HG02970 (cell line): ENCODE measurements at regions not wholly inside any gene's neighbourhood (a gene's known extent, or its start where the extent isn't known, plus 50 kb on each side); places are given as distances from the start of the nearest gene placed in this dataset.
"Not testable (repeated sequence)": the region's sequence is repeated elsewhere in the genome, so short reads cannot be mapped to it uniquely, and the experiment has no call there.

Experiments used
- ATAC-seq: cut with Tn5 transposase; IDR thresholded peaks from one replicate; pipeline ENCODE4 v1.9.1; 2021; ENCODE audit warnings: mild to moderate bottlenecking, moderate library complexity, moderate number of reproducible peaks; ENCODE audit not compliant: unreplicated experiment, low FRiP score

DNA sequence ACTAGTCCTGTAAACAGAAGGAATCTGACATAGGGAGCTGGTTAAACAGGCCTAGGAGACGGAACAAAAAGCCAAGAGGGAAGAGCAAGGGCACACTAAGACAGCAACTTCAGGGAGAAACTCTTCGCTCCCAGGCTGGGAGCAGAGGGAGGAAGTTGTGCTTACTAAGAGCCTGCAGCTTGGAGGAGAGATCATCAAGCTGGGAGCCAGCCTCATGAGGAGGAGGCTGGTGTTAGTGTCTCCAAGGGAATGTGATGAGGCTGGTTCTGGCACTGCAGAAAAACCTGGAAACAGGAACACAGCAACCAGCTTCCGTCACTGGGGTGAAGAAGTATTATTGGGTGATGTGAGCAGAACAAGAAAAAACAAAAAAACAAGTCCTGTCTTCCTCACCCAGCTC lies 1027.3 kb downstream of the UQCRFS1 start:
- no peak for ATAC-seq

- no peak for ATAC-seq
Measured at GRCh38 chr19:28184997-28185396, 1028.0 kb downstream of the UQCRFS1 start.

DNA sequence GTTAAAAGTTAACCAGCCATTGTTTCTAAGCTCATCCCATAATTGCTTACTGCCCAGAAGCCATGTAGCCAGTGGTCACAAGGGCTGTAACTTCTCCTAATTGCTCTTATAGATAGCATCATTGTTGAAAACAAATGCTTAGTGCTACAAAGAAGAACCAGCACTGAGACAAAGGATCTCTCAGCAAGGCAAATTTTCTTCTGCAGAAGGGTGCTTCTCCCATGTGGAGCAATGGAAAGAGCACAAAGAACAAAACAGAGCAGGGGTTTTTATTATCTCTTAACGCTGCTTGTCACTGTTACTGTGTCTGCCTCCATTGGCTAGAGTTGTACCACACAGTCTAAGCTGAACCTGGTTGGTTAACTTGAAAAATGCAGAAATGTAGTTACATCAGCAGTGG lies 1036.8 kb downstream of the UQCRFS1 start:
- no peak for ATAC-seq

- ATAC-seq = no peak
Measured at GRCh38 chr19:28171983-28172382, 1041.0 kb downstream of the UQCRFS1 start.

DNA sequence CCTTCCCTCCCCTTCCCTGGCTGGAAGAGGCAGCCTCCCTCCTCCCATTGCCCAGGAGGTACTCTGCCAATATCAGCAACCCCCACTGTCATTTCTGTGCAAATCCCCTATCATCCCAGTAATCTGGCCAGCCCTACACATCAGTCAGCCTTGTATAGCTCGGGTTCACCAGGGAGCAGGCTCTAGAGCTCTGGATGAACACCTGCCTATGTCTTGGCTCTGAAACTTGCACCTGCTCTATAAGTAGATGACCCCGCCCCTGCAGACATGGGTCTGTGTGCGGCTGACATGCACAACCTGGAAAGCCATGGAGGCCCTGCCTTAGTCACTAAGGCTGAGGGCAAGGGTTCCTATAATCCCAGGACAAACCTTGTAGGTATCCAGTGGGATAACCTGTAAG lies 1042.9 kb downstream of the UQCRFS1 start:
- ATAC-seq = no peak

DNA sequence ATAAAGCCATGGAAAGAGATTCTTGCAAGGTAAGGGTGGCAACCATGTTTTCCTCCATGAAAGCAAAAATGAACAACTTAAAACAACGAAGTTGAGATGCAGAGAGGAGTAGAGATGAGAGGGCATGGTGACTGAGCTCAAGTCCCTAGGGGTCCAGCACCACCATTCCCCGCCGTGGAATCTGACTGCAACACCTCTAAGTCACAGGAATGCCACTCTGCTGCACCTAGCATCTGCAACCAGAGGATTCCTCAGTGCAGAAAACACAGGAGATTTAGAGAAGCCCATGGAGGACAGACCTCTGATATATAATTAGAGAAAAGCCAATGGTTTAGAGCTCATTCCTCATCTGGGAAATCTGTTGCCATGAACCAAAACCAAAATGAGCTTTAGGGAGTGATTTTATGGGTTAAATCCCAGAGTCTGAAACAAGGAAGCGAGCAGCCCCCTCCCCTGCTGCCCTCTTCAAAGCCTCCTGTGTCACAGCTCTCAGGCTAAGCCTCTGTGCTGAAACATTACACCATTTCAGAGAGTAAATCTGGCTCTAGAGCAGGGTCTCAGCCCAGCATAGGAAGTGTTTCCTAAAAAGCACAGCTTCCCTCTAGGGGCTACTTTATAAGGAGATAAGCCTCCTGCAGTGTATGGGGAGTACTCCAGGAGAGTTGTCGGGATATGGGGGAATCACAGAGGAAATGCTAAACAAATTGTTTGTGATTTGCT lies 1043.6 kb downstream of the UQCRFS1 start:
- ATAC-seq = no peak

DNA sequence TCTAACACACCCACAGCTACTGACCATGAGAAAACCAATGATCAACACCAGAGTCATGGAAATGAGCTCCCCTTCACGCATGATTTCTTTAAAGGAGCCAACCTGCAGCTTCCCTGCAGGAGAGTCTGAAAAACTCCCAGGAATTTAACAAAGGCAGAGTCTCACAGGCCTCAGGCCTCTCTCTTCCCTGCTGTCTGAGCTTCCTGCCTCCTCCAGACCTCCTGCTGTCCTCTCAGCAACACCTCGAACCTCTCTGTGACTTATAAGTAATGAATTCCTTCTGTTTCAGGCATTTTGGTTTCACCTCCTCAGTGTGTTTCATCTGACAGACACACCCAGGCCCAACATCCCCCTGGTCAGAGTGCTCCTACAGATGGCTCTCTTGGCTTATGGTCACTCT lies 1044.4 kb downstream of the UQCRFS1 start:
- ATAC-seq = no peak

GRCh38 chr19:28166025-28166424 lies 1046.9 kb downstream of the UQCRFS1 start:
- ATAC-seq = no peak

DNA sequence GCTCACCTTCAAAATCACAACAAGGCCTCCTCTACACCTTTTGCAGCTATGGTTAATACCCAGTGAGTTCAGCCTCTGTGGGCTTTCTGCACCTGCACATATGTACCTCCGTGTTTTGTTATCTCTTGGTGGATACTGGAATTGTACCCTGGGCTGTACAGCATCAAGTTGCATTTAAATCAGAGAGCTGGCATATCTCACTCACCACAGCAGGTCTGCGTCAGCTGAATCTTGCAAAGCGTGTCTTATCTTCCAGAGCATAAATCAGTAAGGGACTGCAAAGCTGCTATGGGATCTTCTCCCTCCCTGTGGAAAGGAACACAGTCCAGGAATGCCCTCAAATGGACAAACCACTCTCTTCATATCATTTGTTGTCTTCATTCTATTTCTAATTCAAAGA lies 1048.7 kb downstream of the UQCRFS1 start:
- no peak for ATAC-seq

DNA sequence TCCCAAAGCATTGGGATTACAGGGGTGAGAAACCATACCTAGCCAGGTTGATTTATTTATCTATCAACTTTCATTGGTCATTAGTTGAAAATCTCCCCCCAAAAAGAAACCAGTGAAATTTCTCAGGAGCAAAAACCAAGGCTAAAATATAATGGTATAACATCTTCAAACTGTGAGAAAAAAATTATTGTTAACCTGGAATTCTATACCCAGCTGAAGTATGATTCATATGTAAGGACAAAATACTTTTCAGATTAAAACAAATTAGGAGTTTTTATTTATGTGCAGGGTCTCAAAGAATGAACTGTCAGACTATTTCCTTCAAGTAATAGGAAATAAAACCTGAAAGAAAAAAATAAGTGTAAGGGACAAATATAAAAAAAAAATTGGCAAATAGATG lies 1053.9 kb downstream of the UQCRFS1 start:
- ATAC-seq = no peak

- ATAC-seq = no peak
Measured at GRCh38 chr19:28155265-28155664, 1057.7 kb downstream of the UQCRFS1 start.

- ATAC-seq = no peak
Measured at GRCh38 chr19:28154077-28154476, 1058.9 kb downstream of the UQCRFS1 start.

DNA sequence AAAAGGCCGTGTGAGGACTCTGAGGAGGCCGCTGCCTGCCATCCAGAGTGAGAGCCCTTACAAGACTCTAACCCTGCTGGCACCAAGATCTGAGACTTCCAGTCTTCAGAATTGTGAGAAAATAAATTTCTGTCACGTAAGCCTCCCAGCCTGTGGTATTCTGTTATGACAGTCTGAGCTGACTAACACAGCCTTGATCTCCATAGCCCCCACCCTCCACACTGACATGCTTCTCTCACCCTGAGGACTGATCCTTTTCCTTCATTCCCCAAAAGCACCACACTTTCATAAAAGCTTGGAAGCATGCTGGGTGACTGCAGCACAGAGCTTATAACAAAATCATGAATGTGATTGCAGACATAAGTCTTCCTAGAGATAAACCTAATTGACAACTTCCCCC lies 1059.8 kb downstream of the UQCRFS1 start:
- no peak for ATAC-seq

DNA sequence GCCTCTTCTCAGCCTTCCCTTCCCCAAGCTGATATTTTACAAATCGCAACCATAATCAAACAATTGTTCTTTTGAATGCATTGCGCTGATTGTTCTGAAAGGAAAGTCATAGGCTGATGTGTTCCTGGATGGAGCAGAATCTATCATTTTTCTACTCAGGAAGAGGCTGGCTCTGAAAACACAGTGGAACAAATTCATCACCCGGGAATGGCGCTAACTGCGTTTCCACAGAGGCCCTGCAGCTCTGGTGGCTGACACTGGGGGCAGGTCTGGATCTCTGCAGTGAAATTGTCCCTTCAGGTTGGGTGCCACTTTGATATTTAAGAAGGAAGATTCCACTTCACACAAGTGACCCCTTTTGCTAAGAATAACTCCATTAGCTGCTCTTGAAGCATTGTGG lies 1060.8 kb downstream of the UQCRFS1 start:
- ATAC-seq = no peak

GRCh38 chr19:28150129-28150528 lies 1062.8 kb downstream of the UQCRFS1 start:
- no peak for ATAC-seq

DNA sequence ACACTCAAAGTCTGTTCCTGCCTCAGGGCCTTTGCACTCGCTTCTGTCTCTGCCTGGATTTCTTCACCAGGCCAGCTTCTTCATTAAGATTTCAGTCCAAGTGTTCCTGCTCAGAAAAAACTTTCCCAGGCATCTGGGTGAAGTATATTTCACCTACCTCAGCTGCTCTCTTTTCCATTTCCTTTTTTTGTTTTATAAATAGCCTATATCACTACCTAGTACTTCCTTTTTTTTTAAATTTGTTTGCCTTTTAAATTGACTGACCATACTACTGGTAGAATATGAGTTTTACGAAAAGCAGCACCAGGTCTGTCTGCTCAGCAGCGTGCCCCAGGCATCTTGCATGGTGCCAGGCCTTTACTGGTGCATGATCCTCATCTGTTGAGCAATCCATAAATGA lies 1064.4 kb downstream of the UQCRFS1 start:
- ATAC-seq = no peak

GRCh38 chr19:28142258-28142657 lies 1070.7 kb downstream of the UQCRFS1 start:
- no peak for ATAC-seq

GRCh38 chr19:28140201-28140600 lies 1072.8 kb downstream of the UQCRFS1 start:
- ATAC-seq = no peak

- ATAC-seq = no peak
Measured at GRCh38 chr19:28137772-28138171, 1075.2 kb downstream of the UQCRFS1 start.

DNA sequence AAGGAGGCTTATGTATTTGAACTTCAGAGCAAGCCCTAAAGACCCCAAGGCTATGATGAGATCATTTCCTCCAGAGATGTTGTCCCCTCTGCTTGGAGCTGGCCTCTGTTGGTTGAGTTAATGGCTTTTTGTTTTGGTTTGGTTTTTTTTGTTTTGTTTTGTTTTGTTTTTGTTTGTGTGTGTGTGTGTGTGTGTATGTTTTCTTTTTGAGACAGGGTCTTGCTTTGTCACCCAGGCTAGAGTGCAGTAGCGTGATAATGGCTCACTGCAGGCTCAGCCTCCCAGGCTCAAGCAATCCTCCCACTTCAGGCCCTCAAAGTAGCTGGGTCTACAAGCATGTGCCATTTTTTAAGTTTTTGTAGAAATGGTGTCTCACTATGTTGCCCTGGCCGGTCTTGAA lies 1076.2 kb downstream of the UQCRFS1 start:
- ATAC-seq = no peak

DNA sequence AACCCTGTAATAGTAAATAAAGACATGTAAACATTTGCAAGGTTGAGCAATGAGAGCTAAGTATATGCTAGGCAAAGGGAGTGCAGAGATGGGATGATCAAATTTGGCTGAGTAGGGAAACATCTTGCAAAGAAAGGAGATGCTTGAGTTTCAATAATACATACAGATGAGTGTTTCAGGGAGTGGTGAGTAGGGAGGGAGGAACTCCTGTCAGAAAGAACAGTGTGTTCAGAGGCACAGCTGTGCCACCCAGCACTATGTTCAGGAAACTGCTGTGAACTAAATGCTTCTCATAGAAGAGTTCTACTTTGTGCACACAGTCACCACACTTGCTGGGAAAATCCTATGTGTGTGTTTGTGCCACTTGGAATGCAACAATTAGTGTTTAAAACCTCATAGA lies 1077.1 kb downstream of the UQCRFS1 start:
- ATAC-seq = no peak

GRCh38 chr19:28134311-28134710 lies 1078.6 kb downstream of the UQCRFS1 start:
- no peak for ATAC-seq

DNA sequence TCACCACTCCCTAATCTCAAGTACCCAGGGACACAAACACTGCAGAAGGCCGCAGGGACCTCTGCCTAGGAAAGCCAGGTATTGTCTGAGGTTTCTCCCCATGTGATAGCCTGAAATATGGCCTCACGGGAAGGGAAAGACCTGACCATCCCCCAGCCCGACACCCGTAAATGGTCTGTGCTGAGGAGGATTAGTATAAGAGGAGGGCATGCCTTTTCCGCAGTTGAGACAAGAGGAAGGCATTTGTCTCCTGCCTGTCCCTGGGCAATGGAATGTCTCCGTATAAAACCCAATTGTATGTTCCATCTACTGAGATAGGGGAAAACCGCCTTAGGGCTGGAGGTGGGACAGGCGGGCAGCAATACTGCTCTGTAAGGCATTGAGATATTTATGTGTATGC lies 1082.1 kb downstream of the UQCRFS1 start:
- not testable (repeated sequence) for ATAC-seq
